ENCODE measurements at regions not wholly inside any gene's neighbourhood (a gene's known extent, or its start where the extent isn't known, plus 50 kb on each side); places are given as distances from the start of the nearest gene placed in this dataset.

DNA sequence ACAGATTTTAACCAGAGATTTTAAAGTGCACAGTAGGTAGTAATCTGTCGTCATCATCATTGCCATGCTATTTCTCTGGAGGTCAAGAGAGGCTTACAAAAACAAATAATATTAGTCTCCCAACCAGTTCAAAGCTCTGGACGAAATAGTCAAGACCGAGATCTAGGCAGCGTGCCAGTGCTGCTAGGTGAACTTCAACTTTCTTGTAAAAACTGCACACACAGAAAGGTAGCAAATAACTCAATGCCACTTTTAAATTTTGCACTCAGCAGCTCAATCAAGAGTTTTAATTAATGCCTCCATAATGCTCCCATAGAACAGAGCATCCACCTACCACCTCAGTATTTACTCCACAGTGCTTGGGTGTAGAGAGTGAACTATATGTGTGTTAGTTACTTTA, 656.8 kb downstream of the IRX1 start:
- Histone ChIP-seq H3K79me2 (ENCODE audit: insufficient read depth, low read depth, low read length) (no peaks in the 10 kb centered on the region), H3K27ac (ENCODE audit: low read depth, low read length, poor library complexity, severe bottlenecking) (no peak overlapping the region), H3K9me3 (ENCODE audit: low read length) (no peaks in the 10 kb centered on the region), H3K4me3 (ENCODE audit: low read depth, low read length, poor library complexity, severe bottlenecking) (no peak overlapping the region), H3K9me2 (ENCODE audit: insufficient read depth, low read length) (no peaks in the 10 kb centered on the region), H2AFZ (ENCODE audit: low read length) (no peak overlapping the region), H4K20me1 (ENCODE audit: insufficient read depth, low read length) (no peaks in the 10 kb centered on the region), H3K4me2 (ENCODE audit: low read length) (no peak overlapping the region), H3K4me1 (ENCODE audit: insufficient read depth, low read length, poor library complexity, severe bottlenecking) (no peaks in the 10 kb centered on the region), H3K36me3 (ENCODE audit: insufficient read depth, low read length) (no peaks in the 10 kb centered on the region)
- TF ChIP-seq EZH2phosphoT487 (IDR thresholded peaks at IDR 0.05; ENCODE audit: borderline replicate concordance, low read depth, low read length) = no peak
- TF ChIP-seq, protein P1, sequence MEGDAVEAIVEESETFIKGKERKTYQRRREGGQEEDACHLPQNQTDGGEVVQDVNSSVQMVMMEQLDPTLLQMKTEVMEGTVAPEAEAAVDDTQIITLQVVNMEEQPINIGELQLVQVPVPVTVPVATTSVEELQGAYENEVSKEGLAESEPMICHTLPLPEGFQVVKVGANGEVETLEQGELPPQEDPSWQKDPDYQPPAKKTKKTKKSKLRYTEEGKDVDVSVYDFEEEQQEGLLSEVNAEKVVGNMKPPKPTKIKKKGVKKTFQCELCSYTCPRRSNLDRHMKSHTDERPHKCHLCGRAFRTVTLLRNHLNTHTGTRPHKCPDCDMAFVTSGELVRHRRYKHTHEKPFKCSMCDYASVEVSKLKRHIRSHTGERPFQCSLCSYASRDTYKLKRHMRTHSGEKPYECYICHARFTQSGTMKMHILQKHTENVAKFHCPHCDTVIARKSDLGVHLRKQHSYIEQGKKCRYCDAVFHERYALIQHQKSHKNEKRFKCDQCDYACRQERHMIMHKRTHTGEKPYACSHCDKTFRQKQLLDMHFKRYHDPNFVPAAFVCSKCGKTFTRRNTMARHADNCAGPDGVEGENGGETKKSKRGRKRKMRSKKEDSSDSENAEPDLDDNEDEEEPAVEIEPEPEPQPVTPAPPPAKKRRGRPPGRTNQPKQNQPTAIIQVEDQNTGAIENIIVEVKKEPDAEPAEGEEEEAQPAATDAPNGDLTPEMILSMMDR (conservative IDR thresholded peaks at IDR 0.05; ENCODE audit: low read length) = no peak
- ChIA-PET POLR2A (interaction anchor here (0.6 kb wide), 1 partner anchor 37 kb away, joined by 3 read pairs; no protein-coding TSS in a partner anchor), CTCF (ENCODE audit: unreplicated experiment) (no interaction called here)
- intact Hi-C loops (cut with micrococcal nuclease; ENCODE audit: unreplicated experiment) = no loop called here
- DNase-seq (ENCODE audit: low spot score) = no peak
- no TSS peak for BruUV-seq (replicated peaks)

- no peak for DNase-seq (ENCODE audit: low spot score)
Measured at GRCh38 chr5:4254736-4255135, 659.1 kb downstream of the IRX1 start.

DNA sequence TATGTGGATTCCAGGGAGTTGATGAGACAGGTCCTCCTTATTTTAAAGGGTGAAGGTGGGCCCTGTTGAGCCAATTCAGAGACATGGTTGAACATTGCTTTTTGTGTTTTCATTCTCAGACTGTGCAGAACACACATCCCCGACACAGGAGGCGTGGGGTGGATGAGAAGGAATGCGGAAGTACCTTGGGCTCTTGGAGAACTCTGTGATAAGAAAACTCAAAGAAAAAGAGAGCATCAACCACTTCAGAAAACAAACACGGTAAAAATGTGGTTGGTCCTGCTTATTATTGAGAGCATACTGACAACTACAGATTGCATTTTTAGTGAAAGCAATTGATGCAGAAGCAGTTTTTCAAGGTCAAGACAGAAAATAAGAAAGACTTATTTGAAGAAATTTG, 659.8 kb downstream of the IRX1 start:
- H3K9me3 ChIP-seq (ENCODE audit: low read length) = no peaks in the 10 kb centered on the region
- intact Hi-C loops (cut with micrococcal nuclease; ENCODE audit: unreplicated experiment) = no loop called here
- no peaks in the 10 kb centered on the region for H4K20me1 ChIP-seq (ENCODE audit: insufficient read depth, low read length)
- no peaks in the 10 kb centered on the region for H3K9me2 ChIP-seq (ENCODE audit: insufficient read depth, low read length)
- no peaks in the 10 kb centered on the region for H3K79me2 ChIP-seq (ENCODE audit: insufficient read depth, low read depth, low read length)
- TF ChIP-seq, protein P1 (conservative IDR thresholded peaks at IDR 0.05; ENCODE audit: low read length) = no peak
- TF ChIP-seq EZH2phosphoT487 (IDR thresholded peaks at IDR 0.05; ENCODE audit: borderline replicate concordance, low read depth, low read length) = no peak
- DNase-seq (ENCODE audit: low spot score) = no peak
- ChIA-PET POLR2A (no interaction called here), CTCF (ENCODE audit: unreplicated experiment) (no interaction called here)
- no TSS peak for BruUV-seq (replicated peaks)
- H2AFZ ChIP-seq (ENCODE audit: low read length) = no peak overlapping the region
- H3K4me1 ChIP-seq (ENCODE audit: insufficient read depth, low read length, poor library complexity, severe bottlenecking) = no peaks in the 10 kb centered on the region
- no peak overlapping the region for H3K4me3 ChIP-seq (ENCODE audit: low read depth, low read length, poor library complexity, severe bottlenecking)
- no peak overlapping the region for H3K4me2 ChIP-seq (ENCODE audit: low read length)
- no peak overlapping the region for H3K27ac ChIP-seq (ENCODE audit: low read depth, low read length, poor library complexity, severe bottlenecking)
- H3K36me3 ChIP-seq (ENCODE audit: insufficient read depth, low read length) = no peaks in the 10 kb centered on the region

More at GRCh38 chr5:4254736-4255135, 659.1 kb downstream of the IRX1 start:
- H3K4me1 ChIP-seq (ENCODE audit: insufficient read depth, low read length, poor library complexity, severe bottlenecking) = no peaks in the 10 kb centered on the region
- no peak overlapping the region for H3K4me2 ChIP-seq (ENCODE audit: low read length)
- no peaks in the 10 kb centered on the region for H3K36me3 ChIP-seq (ENCODE audit: insufficient read depth, low read length)
- no peaks in the 10 kb centered on the region for H4K20me1 ChIP-seq (ENCODE audit: insufficient read depth, low read length)
- ChIA-PET POLR2A (no interaction called here), CTCF (ENCODE audit: unreplicated experiment) (no interaction called here)
- intact Hi-C loops (cut with micrococcal nuclease; ENCODE audit: unreplicated experiment) = no loop called here
- no peak overlapping the region for H3K4me3 ChIP-seq (ENCODE audit: low read depth, low read length, poor library complexity, severe bottlenecking)
- TF ChIP-seq, protein P1 (conservative IDR thresholded peaks at IDR 0.05; ENCODE audit: low read length) = no peak
- no peak for TF ChIP-seq EZH2phosphoT487 (IDR thresholded peaks at IDR 0.05; ENCODE audit: borderline replicate concordance, low read depth, low read length)
- no peak overlapping the region for H2AFZ ChIP-seq (ENCODE audit: low read length)
- H3K9me3 ChIP-seq (ENCODE audit: low read length) = no peaks in the 10 kb centered on the region
- H3K9me2 ChIP-seq (ENCODE audit: insufficient read depth, low read length) = no peaks in the 10 kb centered on the region
- H3K27ac ChIP-seq (ENCODE audit: low read depth, low read length, poor library complexity, severe bottlenecking) = no peak overlapping the region
- no TSS peak for BruUV-seq (replicated peaks)
- H3K79me2 ChIP-seq (ENCODE audit: insufficient read depth, low read depth, low read length) = no peaks in the 10 kb centered on the region

All from OCI-LY7 (cell line).